SK-N-SH (cell line): ENCODE measurements at regions not wholly inside any gene's neighbourhood (a gene's known extent, or its start where the extent isn't known, plus 50 kb on each side); places are given as distances from the start of the nearest gene placed in this dataset.

Source experiments
- CHD2 ChIP-seq: fragments of 150-350 bp; IDR thresholded peaks from 2 replicates; pipeline ENCODE4 v1.6.1; 2018; ENCODE audit warnings: low read length; ENCODE audit not compliant: partially characterized antibody
- CTCF ChIP-seq: fragments of 200-600 bp; sonication (generic); IDR thresholded peaks from 2 replicates; pipeline ENCODE4 v1.6.1; 2017; ENCODE audit warnings: antibody characterized with exemption, mild to moderate bottlenecking, moderate library complexity
- ELF1 ChIP-seq: IDR thresholded peaks from 2 replicates; pipeline ENCODE4 v1.4.0; 2012
- FOXM1 ChIP-seq: IDR thresholded peaks from 2 replicates; pipeline ENCODE4 v1.4.0; 2012; ENCODE audit warnings: low read depth, mild to moderate bottlenecking
- MAX ChIP-seq: IDR thresholded peaks from 2 replicates; pipeline ENCODE4 v1.4.0; 2012; ENCODE audit warnings: low read depth
- POLR2AphosphoS5 ChIP-seq: IDR thresholded peaks from 2 replicates; pipeline ENCODE4 v1.6.1; 2012; ENCODE audit warnings: low read depth, low read length
- TAF1 ChIP-seq: IDR thresholded peaks from 2 replicates; pipeline ENCODE4 v1.6.1; 2012; ENCODE audit warnings: low read depth, mild to moderate bottlenecking, low read length, moderate library complexity, borderline replicate concordance
- TCF12 ChIP-seq: IDR thresholded peaks from 2 replicates; pipeline ENCODE4 v1.4.0; 2012
- TEAD4 ChIP-seq: IDR thresholded peaks from 2 replicates; pipeline ENCODE4 v1.4.0; 2012; ENCODE audit warnings: mild to moderate bottlenecking, borderline replicate concordance; ENCODE audit not compliant: insufficient read depth
- TF ChIP-seq, protein P1 (sequence below): fragments of 150-350 bp; IDR thresholded peaks from 2 replicates; pipeline ENCODE4 v1.6.1; 2016; ENCODE audit warnings: mild to moderate bottlenecking, low read depth, low read length
- TF ChIP-seq, protein P2 (sequence below): IDR thresholded peaks from 2 replicates; pipeline ENCODE4; 2012

GRCh38 chr22:48478124-48478523, 1349.5 kb downstream of the BRD1 start:
- TF ChIP-seq TAF1: no peak
- TF ChIP-seq CTCF: no peak
- no peak for TF ChIP-seq CHD2
- TF ChIP-seq ELF1: no peak
- TF ChIP-seq TCF12: no peak
- TF ChIP-seq, protein P1, sequence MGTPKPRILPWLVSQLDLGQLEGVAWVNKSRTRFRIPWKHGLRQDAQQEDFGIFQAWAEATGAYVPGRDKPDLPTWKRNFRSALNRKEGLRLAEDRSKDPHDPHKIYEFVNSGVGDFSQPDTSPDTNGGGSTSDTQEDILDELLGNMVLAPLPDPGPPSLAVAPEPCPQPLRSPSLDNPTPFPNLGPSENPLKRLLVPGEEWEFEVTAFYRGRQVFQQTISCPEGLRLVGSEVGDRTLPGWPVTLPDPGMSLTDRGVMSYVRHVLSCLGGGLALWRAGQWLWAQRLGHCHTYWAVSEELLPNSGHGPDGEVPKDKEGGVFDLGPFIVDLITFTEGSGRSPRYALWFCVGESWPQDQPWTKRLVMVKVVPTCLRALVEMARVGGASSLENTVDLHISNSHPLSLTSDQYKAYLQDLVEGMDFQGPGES: no peak
- no peak for TF ChIP-seq TEAD4
- TF ChIP-seq MAX: no peak
- TF ChIP-seq, protein P2, sequence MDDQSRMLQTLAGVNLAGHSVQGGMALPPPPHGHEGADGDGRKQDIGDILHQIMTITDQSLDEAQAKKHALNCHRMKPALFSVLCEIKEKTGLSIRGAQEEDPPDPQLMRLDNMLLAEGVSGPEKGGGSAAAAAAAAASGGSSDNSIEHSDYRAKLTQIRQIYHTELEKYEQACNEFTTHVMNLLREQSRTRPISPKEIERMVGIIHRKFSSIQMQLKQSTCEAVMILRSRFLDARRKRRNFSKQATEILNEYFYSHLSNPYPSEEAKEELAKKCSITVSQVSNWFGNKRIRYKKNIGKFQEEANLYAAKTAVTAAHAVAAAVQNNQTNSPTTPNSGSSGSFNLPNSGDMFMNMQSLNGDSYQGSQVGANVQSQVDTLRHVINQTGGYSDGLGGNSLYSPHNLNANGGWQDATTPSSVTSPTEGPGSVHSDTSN: no peak
- no peak for TF ChIP-seq POLR2AphosphoS5
- no peak for TF ChIP-seq FOXM1
